ENCODE measurements at regions not wholly inside any gene's neighbourhood (a gene's known extent, or its start where the extent isn't known, plus 50 kb on each side); places are given as distances from the start of the nearest gene placed in this dataset.
"Not testable (repeated sequence)": the region's sequence is repeated elsewhere in the genome, so short reads cannot be mapped to it uniquely, and the experiment has no call there.

GRCh38 chr2:142462306-142462705 lies 331.5 kb upstream of the LRP1B start:
- DNase-seq, result no peak

- DNase-seq, result no peak
Measured at GRCh38 chr2:142445551-142446072, 314.8 kb upstream of the LRP1B start.

GRCh38 chr2:142445023-142445422 lies 314.2 kb upstream of the LRP1B start:
- DNase-seq, result no peak

GRCh38 chr2:142435847-142436246 lies 305.0 kb upstream of the LRP1B start:
- DNase-seq, result no peak

GRCh38 chr2:142426064-142426463 lies 295.2 kb upstream of the LRP1B start:
- no peak for DNase-seq

GRCh38 chr2:142425551-142425950 lies 294.7 kb upstream of the LRP1B start:
- no peak for DNase-seq

GRCh38 chr2:142423603-142424002 lies 292.8 kb upstream of the LRP1B start:
- no peak for DNase-seq

- DNase-seq, result no peak
Measured at GRCh38 chr2:142422769-142423168, 292.0 kb upstream of the LRP1B start.

- no peak for DNase-seq
Measured at GRCh38 chr2:142422041-142422440, 291.2 kb upstream of the LRP1B start.

- DNase-seq, result not testable (repeated sequence)
Measured at GRCh38 chr2:142418699-142419098, 287.9 kb upstream of the LRP1B start.

- no peak for DNase-seq
Measured at GRCh38 chr2:142416996-142417395, 286.2 kb upstream of the LRP1B start.

GRCh38 chr2:142415461-142415860 lies 284.6 kb upstream of the LRP1B start:
- DNase-seq, result no peak

GRCh38 chr2:142398212-142398611 lies 267.4 kb upstream of the LRP1B start:
- DNase-seq, result no peak

- DNase-seq, result no peak
Measured at GRCh38 chr2:142395291-142395690, 264.5 kb upstream of the LRP1B start.

GRCh38 chr2:142380372-142380771 lies 249.6 kb upstream of the LRP1B start:
- DNase-seq, result no peak

- DNase-seq, result not testable (repeated sequence)
Measured at GRCh38 chr2:142362069-142362468, 231.3 kb upstream of the LRP1B start.

- DNase-seq, result no peak
Measured at GRCh38 chr2:142347751-142348150, 216.9 kb upstream of the LRP1B start.

GRCh38 chr2:142339261-142339660 lies 208.4 kb upstream of the LRP1B start:
- no peak for DNase-seq

GRCh38 chr2:142332196-142332595 lies 201.4 kb upstream of the LRP1B start:
- no peak for DNase-seq

GRCh38 chr2:142330458-142330857 lies 199.6 kb upstream of the LRP1B start:
- DNase-seq, result no peak

- no peak for DNase-seq
Measured at GRCh38 chr2:142325870-142326269, 195.1 kb upstream of the LRP1B start.

GRCh38 chr2:142323206-142323605 lies 192.4 kb upstream of the LRP1B start:
- DNase-seq, result no peak

GRCh38 chr2:142321706-142322280 lies 191.0 kb upstream of the LRP1B start:
- DNase-seq, result no peak

- DNase-seq, result no peak
Measured at GRCh38 chr2:142320067-142320466, 189.3 kb upstream of the LRP1B start.

- DNase-seq, result no peak
Measured at GRCh38 chr2:142316049-142316448, 185.2 kb upstream of the LRP1B start.

All from NCI-H226 (cell line).